Erythroblast (primary cell): ENCODE measurements at regions not wholly inside any gene's neighbourhood (a gene's known extent, or its start where the extent isn't known, plus 50 kb on each side); places are given as distances from the start of the nearest gene placed in this dataset.

Experiments used
- GATA1 ChIP-seq: IDR thresholded peaks from 2 replicates; pipeline ENCODE4 v1.6.1; 2011; ENCODE audit warnings: low read depth, mild to moderate bottlenecking, control low read depth, low read length, moderate library complexity
- POLR2A ChIP-seq: IDR thresholded peaks from 2 replicates; pipeline ENCODE4 v1.6.1; 2011; ENCODE audit warnings: mild to moderate bottlenecking, low read length

DNA sequence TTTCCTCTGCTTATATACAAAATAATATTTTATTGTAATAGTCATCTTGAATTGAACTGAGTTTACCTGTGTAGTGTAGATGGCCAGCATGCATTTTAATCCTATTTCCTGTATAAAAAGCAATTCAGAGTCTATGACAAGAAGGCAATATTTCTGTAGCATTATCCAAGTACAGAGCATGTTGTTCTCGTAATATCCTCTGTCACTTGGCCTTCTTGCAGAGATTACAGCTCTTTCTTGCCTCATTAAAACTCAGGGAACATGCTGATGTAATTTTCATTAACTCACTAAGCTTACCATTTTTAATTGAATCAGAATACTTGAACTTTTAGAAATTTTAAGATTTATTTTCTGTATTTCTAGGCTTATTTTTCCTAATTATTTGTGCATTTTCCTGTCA is 203.3 kb upstream of the AGTR1 start:
- no peak for TF ChIP-seq POLR2A
- no peak for TF ChIP-seq GATA1
